ENCODE measurements at regions not wholly inside any gene's neighbourhood (a gene's known extent, or its start where the extent isn't known, plus 50 kb on each side); places are given as distances from the start of the nearest gene placed in this dataset.

DNA sequence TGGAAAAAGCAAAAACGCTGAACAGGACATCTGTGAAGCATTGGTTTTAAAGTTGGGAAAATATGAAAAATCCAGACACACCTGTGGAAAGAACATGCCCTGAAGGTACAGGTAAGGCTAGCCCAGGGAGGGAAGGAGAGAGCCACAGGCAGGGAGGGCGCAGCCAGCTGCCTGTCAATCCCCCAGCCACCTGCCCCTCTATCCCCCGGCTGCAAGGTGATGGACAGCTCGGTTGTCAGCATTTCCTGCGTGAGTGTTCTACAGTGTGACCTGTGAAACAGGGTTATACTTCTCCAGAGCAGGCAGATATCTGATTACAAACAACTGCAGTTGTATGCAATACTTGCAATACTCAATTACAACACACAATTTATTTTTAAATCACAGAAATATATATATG lies 358.1 kb downstream of the SMOC2 start:
- H3K4me2 ChIP-seq: no peak overlapping the region
- H3K27ac ChIP-seq (ENCODE audit: low read depth in 2 of 2, low read length in 1 of 2): no peak overlapping the region
- no peak overlapping the region for H3K4me3 ChIP-seq (ENCODE audit: low read depth in 2 of 2, low read length in 1 of 2)
- H3K9me3 ChIP-seq: no peaks in the 10 kb centered on the region
- no peak for DNase-seq
- no peaks in the 10 kb centered on the region for H3K9me2 ChIP-seq
- TF ChIP-seq ELF1 (IDR thresholded peaks at IDR 0.05): no peak
- no peak for TF ChIP-seq POLR2AphosphoS5 (IDR thresholded peaks at IDR 0.05; ENCODE audit: low read depth, low read length)
- TF ChIP-seq GABPA (IDR thresholded peaks at IDR 0.05; ENCODE audit: low read depth): no peak
- no peak for TF ChIP-seq NRF1 (IDR thresholded peaks at IDR 0.05; ENCODE audit: low read depth, low read length)
- no peak for TF ChIP-seq SIN3A (IDR thresholded peaks at IDR 0.05; ENCODE audit: borderline replicate concordance, low read depth, low read length)
- no peak for TF ChIP-seq TAF1 (IDR thresholded peaks at IDR 0.05; ENCODE audit: borderline replicate concordance, low read depth, low read length)
- TF ChIP-seq FOSL2 (IDR thresholded peaks at IDR 0.05; ENCODE audit: borderline replicate concordance, low read depth): no peak
- no peak for TF ChIP-seq EZH2phosphoT487 (IDR thresholded peaks at IDR 0.05; ENCODE audit: borderline replicate concordance, low read depth)
- TF ChIP-seq, protein P1, sequence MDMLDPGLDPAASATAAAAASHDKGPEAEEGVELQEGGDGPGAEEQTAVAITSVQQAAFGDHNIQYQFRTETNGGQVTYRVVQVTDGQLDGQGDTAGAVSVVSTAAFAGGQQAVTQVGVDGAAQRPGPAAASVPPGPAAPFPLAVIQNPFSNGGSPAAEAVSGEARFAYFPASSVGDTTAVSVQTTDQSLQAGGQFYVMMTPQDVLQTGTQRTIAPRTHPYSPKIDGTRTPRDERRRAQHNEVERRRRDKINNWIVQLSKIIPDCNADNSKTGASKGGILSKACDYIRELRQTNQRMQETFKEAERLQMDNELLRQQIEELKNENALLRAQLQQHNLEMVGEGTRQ (IDR thresholded peaks at IDR 0.05; ENCODE audit: borderline replicate concordance, low read depth, low read length): no peak
- TF ChIP-seq, protein P2, sequence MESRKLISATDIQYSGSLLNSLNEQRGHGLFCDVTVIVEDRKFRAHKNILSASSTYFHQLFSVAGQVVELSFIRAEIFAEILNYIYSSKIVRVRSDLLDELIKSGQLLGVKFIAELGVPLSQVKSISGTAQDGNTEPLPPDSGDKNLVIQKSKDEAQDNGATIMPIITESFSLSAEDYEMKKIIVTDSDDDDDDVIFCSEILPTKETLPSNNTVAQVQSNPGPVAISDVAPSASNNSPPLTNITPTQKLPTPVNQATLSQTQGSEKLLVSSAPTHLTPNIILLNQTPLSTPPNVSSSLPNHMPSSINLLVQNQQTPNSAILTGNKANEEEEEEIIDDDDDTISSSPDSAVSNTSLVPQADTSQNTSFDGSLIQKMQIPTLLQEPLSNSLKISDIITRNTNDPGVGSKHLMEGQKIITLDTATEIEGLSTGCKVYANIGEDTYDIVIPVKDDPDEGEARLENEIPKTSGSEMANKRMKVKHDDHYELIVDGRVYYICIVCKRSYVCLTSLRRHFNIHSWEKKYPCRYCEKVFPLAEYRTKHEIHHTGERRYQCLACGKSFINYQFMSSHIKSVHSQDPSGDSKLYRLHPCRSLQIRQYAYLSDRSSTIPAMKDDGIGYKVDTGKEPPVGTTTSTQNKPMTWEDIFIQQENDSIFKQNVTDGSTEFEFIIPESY (IDR thresholded peaks at IDR 0.05; ENCODE audit: borderline replicate concordance, low read depth): no peak
- WGBS (ENCODE audit: low lambda C conversion rate): 17% methylated on average over 5 of the region's 5 CpGs
- no peaks in the 10 kb centered on the region for H3K27me3 ChIP-seq (ENCODE audit: insufficient read depth)
- H3F3A ChIP-seq (replicated peaks; ENCODE audit: insufficient read depth): no peaks in the 10 kb centered on the region
- H3K36me3 ChIP-seq (replicated peaks in 1 of 2; ENCODE audit: control insufficient read depth in 1 of 2, insufficient read depth in 2 of 2, low read length in 1 of 2): no peaks in the 10 kb centered on the region
- H2AFZ ChIP-seq (ENCODE audit: low read depth): no peak overlapping the region
- no peaks in the 10 kb centered on the region; a peak in 1 of 4 replicates for H3K4me1 ChIP-seq (ENCODE audit: control insufficient read depth in 1 of 2, insufficient read depth in 2 of 2, low read depth in 1 of 2, low read length in 1 of 2)
- CTCF ChIA-PET: no interaction called here
- H3K79me2 ChIP-seq (ENCODE audit: insufficient read depth): no peaks in the 10 kb centered on the region
- no peaks in the 10 kb centered on the region for H4K20me1 ChIP-seq (ENCODE audit: insufficient read depth)
- no peak overlapping the region for H3K9ac ChIP-seq
- POLR2A ChIA-PET: no interaction called here

DNA sequence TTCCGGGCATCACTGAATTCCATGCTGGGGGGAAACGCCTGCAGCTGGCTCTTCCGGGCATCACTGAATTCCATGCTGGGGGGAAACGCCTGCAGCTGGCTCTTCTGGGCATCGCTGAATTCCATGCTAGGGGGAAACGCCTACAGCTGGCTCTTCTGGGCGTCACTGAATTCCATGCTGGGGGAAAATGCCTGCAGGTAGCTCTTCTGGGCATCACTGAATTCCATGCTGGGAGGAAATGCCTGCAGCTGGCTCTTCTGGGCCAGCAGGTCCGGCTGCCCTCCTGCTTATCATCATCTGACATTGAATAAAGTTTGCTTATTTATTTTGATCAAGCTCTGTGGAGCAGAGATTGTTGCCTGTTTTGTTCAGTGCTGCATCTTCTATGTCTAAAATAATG lies 355.1 kb downstream of the SMOC2 start:
- 20% methylated on average over 1 of the region's 8 CpGs for WGBS (ENCODE audit: low lambda C conversion rate)
- Histone ChIP-seq H3K27me3 (ENCODE audit: insufficient read depth) (no peaks in the 10 kb centered on the region), H3K4me1 (ENCODE audit: control insufficient read depth in 1 of 2, insufficient read depth in 2 of 2, low read depth in 1 of 2, low read length in 1 of 2) (no peaks in the 10 kb centered on the region; a peak in 1 of 4 replicates), H2AFZ (ENCODE audit: low read depth) (no peak overlapping the region), H3K36me3 (replicated peaks in 1 of 2; ENCODE audit: control insufficient read depth in 1 of 2, insufficient read depth in 2 of 2, low read length in 1 of 2) (no peaks in the 10 kb centered on the region), H3F3A (replicated peaks; ENCODE audit: insufficient read depth) (no peaks in the 10 kb centered on the region), H3K9me3 (no peaks in the 10 kb centered on the region), H3K9me2 (no peaks in the 10 kb centered on the region), H3K9ac (no peak overlapping the region), H3K27ac (ENCODE audit: low read depth in 2 of 2, low read length in 1 of 2) (no peak overlapping the region), H3K4me2 (no peak overlapping the region), H4K20me1 (ENCODE audit: insufficient read depth) (no peaks in the 10 kb centered on the region), H3K79me2 (ENCODE audit: insufficient read depth) (no peaks in the 10 kb centered on the region), H3K4me3 (ENCODE audit: low read depth in 2 of 2, low read length in 1 of 2) (no peak overlapping the region)
- DNase-seq: no peak
- ChIA-PET CTCF (interaction anchor here (1.0 kb wide), 1 partner anchor 9 kb away, joined by 3 read pairs; no protein-coding TSS in a partner anchor), POLR2A (no interaction called here)
- TF ChIP-seq MXI1 (IDR thresholded peaks at IDR 0.05; ENCODE audit: low read depth, low read length) (no peak), JUND (IDR thresholded peaks at IDR 0.05) (no peak), TAF1 (IDR thresholded peaks at IDR 0.05; ENCODE audit: borderline replicate concordance, low read depth, low read length) (no peak), RCOR1 (IDR thresholded peaks at IDR 0.05; ENCODE audit: low read length) (no peak), TEAD4 (IDR thresholded peaks at IDR 0.05; ENCODE audit: borderline replicate concordance, insufficient read depth) (no peak), RXRA (IDR thresholded peaks at IDR 0.05; ENCODE audit: borderline replicate concordance, low read depth) (no peak), FOXJ3 (CRISPR knock-in tag; IDR thresholded peaks at IDR 0.05) (no peak), FOSL2 (IDR thresholded peaks at IDR 0.05; ENCODE audit: borderline replicate concordance, low read depth) (no peak), ELF1 (IDR thresholded peaks at IDR 0.05) (no peak), FOXM1 (IDR thresholded peaks at IDR 0.05; ENCODE audit: low read depth) (no peak), EZH2phosphoT487 (IDR thresholded peaks at IDR 0.05; ENCODE audit: borderline replicate concordance, low read depth) (no peak), RAD21 (IDR thresholded peaks at IDR 0.05; ENCODE audit: low read length) (no peak), YY1 (IDR thresholded peaks at IDR 0.05; ENCODE audit: low read depth) (no peak)
- TF ChIP-seq, protein P3, sequence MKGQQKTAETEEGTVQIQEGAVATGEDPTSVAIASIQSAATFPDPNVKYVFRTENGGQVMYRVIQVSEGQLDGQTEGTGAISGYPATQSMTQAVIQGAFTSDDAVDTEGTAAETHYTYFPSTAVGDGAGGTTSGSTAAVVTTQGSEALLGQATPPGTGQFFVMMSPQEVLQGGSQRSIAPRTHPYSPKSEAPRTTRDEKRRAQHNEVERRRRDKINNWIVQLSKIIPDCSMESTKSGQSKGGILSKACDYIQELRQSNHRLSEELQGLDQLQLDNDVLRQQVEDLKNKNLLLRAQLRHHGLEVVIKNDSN (IDR thresholded peaks at IDR 0.05; ENCODE audit: borderline replicate concordance, low read depth): no peak
- TF ChIP-seq, protein P4, sequence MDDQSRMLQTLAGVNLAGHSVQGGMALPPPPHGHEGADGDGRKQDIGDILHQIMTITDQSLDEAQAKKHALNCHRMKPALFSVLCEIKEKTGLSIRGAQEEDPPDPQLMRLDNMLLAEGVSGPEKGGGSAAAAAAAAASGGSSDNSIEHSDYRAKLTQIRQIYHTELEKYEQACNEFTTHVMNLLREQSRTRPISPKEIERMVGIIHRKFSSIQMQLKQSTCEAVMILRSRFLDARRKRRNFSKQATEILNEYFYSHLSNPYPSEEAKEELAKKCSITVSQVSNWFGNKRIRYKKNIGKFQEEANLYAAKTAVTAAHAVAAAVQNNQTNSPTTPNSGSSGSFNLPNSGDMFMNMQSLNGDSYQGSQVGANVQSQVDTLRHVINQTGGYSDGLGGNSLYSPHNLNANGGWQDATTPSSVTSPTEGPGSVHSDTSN (IDR thresholded peaks at IDR 0.05): no peak
- TF ChIP-seq, protein P5, sequence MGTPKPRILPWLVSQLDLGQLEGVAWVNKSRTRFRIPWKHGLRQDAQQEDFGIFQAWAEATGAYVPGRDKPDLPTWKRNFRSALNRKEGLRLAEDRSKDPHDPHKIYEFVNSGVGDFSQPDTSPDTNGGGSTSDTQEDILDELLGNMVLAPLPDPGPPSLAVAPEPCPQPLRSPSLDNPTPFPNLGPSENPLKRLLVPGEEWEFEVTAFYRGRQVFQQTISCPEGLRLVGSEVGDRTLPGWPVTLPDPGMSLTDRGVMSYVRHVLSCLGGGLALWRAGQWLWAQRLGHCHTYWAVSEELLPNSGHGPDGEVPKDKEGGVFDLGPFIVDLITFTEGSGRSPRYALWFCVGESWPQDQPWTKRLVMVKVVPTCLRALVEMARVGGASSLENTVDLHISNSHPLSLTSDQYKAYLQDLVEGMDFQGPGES (IDR thresholded peaks at IDR 0.05; ENCODE audit: low read depth, low read length): no peak
